IgD-negative memory B cell (primary cell): ENCODE measurements at regions not wholly inside any gene's neighbourhood (a gene's known extent, or its start where the extent isn't known, plus 50 kb on each side); places are given as distances from the start of the nearest gene placed in this dataset.

Experiments
- H3K27ac Mint-ChIP-seq, 3 donors: one replicate each; pipeline ENCODE4 v1.8.0; 2020 to 2022; ENCODE audit warnings: mild to moderate bottlenecking in 3 of 3, mixed read lengths in 3 of 3, moderate library complexity in 1 of 3
- H3K27me3 Mint-ChIP-seq: one replicate; pipeline ENCODE4 v1.8.0; 2021; ENCODE audit warnings: mixed read lengths
- H3K36me3 Mint-ChIP-seq: one replicate; pipeline ENCODE4 v1.8.0; 2020; ENCODE audit warnings: mild to moderate bottlenecking, mixed read lengths
- H3K4me1 Mint-ChIP-seq, 3 donors: one replicate each; pipeline ENCODE4 v1.8.0; 2020 to 2022; ENCODE audit warnings: mixed read lengths in 3 of 3, mild to moderate bottlenecking in 1 of 3
- H3K4me3 Mint-ChIP-seq, 4 donors: one replicate each; pipeline ENCODE4 v1.8.0; 2020 to 2022; ENCODE audit warnings: mild to moderate bottlenecking in 4 of 4, mixed read lengths in 4 of 4, moderate library complexity in 3 of 4
- H3K9me3 Mint-ChIP-seq, 3 donors: one replicate each; pipeline ENCODE4 v1.8.0; 2020 to 2021; ENCODE audit warnings: mixed read lengths in 3 of 3, mild to moderate bottlenecking in 1 of 3

DNA sequence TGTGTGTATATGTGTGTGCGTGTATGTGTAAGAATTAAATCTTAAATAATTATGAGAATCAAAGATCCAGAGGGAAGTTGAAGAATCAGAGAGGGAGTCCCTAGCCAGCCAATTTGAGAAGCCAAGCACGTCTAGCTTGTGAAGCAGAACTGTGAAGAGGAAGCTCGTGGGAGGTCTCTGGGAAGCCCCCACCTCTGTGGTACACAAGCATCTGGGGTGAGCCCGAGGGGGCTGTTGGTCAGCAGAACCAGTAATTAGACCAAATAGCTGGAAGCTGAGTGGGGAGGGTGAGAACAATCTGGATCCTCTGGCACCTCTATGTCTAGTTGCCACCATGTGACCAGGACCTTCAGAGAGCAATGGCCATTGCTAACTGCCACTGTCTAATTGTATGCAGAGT is 162.7 kb upstream of the ADRA1D start:
- Mint-ChIP-seq H3K27me3 (peaks cover 8% of the 10 kb centered on the region), H3K4me1 (no peaks in the 10 kb centered on the region), H3K36me3 (no peaks in the 10 kb centered on the region), H3K9me3 (no peaks in the 10 kb centered on the region), H3K4me3 (no peak overlapping the region), H3K27ac (no peak overlapping the region)

GRCh38 chr20:4406627-4407026 is 157.5 kb upstream of the ADRA1D start:
- H3K27ac Mint-ChIP-seq = no peak overlapping the region
- H3K36me3 Mint-ChIP-seq = no peaks in the 10 kb centered on the region
- peaks cover 0 to 1% (median 0%) of the 10 kb centered on the region in 3 donors for H3K9me3 Mint-ChIP-seq
- no peak overlapping the region for H3K4me3 Mint-ChIP-seq
- H3K27me3 Mint-ChIP-seq = peaks cover 3% of the 10 kb centered on the region
- no peaks in the 10 kb centered on the region for H3K4me1 Mint-ChIP-seq

DNA sequence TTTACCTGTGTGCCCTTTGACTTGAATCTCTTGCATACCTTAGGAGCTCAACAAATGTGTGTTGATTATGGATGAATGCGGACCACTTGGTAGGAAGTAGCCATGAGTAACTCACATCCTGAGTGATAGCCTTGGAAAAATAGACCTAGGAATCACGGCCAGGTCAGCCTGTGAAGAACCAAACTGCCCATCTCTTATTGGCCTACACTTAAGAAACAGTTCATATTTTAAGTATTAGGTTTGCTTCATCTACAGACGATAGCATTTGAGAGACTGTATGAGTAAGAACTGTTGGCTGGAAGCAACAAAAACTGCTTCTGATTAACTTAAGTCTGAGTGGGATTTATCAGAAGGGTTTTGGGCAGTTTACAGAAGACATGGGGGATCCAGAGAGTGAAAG is 152.5 kb upstream of the ADRA1D start:
- peaks cover 3% of the 10 kb centered on the region for H3K27me3 Mint-ChIP-seq

GRCh38 chr20:4384961-4385360 is 135.9 kb upstream of the ADRA1D start:
- Mint-ChIP-seq H3K4me3 (no peak overlapping the region), H3K27me3 (peaks cover 10% of the 10 kb centered on the region)

More for the DNA sequence above, 152.5 kb upstream of the ADRA1D start:
- Mint-ChIP-seq H3K4me3 (no peak overlapping the region), H3K9me3 (peaks cover 1 to 16% (median 3%) of the 10 kb centered on the region in 3 donors), H3K4me1 (no peaks in the 10 kb centered on the region), H3K36me3 (no peaks in the 10 kb centered on the region), H3K27ac (no peak overlapping the region)

DNA sequence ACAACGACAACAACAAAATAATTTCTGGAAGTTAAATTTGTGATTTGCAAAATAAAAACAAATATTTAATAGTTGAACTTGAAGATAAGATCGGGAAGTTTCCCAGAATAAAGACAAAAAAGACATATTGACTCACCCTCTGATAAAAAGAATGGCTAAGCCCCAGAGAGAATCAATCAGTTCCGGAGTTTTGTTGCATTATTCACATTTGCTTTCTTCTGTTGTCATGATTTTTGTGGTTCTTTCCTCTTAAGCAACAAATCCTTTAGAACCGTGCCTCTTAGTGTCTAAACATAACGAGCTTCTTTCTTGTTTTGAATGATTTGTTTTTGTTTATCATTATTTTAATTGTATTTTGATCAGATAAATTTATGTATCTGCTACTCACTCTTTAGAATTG is 134.9 kb upstream of the ADRA1D start:
- Mint-ChIP-seq H3K27me3 (peaks cover 12% of the 10 kb centered on the region), H3K27ac (no peak overlapping the region), H3K36me3 (peaks cover 3% of the 10 kb centered on the region), H3K4me3 (no peak overlapping the region), H3K4me1 (no peaks in the 10 kb centered on the region), H3K9me3 (peaks cover 0 to 4% (median 1%) of the 10 kb centered on the region in 3 donors)

More at GRCh38 chr20:4384961-4385360, 135.9 kb upstream of the ADRA1D start:
- Mint-ChIP-seq H3K4me1 (no peaks in the 10 kb centered on the region), H3K9me3 (peaks cover 0 to 4% (median 1%) of the 10 kb centered on the region in 3 donors), H3K36me3 (peaks cover 3% of the 10 kb centered on the region), H3K27ac (no peak overlapping the region)

DNA sequence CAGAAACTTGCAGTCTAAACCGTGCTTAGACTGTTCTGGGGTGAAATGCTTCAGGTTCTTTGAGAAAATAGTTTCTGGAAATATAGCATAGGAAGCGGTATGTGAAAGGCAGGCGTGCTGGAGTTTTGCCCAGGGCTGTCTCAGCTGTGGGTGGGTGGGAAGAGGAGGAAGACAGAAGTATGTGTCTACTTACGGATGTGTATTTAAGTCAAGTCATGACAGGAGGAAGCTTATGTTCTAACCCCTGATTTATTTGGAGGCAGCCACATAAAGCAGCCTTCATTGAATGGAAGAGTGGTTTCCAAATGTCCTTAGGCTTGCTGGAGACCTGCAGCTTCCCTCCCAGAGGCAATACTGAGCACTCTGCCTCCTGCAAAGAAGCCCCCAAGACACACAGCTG is 126.8 kb upstream of the ADRA1D start:
- Mint-ChIP-seq H3K27me3 (peaks cover 3% of the 10 kb centered on the region), H3K4me3 (no peak overlapping the region), H3K36me3 (no peaks in the 10 kb centered on the region), H3K4me1 (no peaks in the 10 kb centered on the region), H3K27ac (no peak overlapping the region), H3K9me3 (peaks cover 0 to 4% (median 0%) of the 10 kb centered on the region in 3 donors)

GRCh38 chr20:4373454-4373853 is 124.4 kb upstream of the ADRA1D start:
- Mint-ChIP-seq H3K36me3 (no peaks in the 10 kb centered on the region), H3K27ac (no peak overlapping the region), H3K4me3 (no peak overlapping the region), H3K27me3 (no peaks in the 10 kb centered on the region), H3K4me1 (peaks cover 0 to 6% (median 1%) of the 10 kb centered on the region in 3 donors), H3K9me3 (peaks cover 0 to 4% (median 0%) of the 10 kb centered on the region in 3 donors)

GRCh38 chr20:4371623-4372251 is 122.7 kb upstream of the ADRA1D start:
- Mint-ChIP-seq H3K4me1 (peaks cover 0 to 6% (median 1%) of the 10 kb centered on the region in 3 donors), H3K27ac (peak overlapping the region in 1 of 3 donors; percentile 4), H3K36me3 (no peaks in the 10 kb centered on the region), H3K4me3 (no peak overlapping the region), H3K27me3 (no peaks in the 10 kb centered on the region), H3K9me3 (peaks cover 0 to 4% (median 0%) of the 10 kb centered on the region in 3 donors)

DNA sequence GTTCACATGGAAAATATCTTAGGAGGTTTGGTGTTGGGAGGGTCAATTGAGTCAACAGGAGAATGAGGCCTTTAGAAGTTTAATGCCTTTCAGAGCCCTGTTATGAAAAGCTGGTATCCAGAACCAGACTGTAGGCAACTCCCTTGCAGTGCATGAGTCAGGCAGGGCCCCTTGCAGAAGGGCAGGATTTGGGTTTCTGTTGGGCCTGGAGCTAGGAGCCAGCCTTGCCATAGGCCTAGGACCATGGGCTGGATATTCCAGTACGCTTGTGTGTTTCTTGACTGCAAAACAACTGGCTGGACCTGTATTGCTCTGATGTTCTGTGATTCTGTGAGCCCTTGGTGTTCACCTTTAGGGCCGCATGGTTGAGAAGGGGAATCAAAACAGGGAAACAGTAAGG is 121.8 kb upstream of the ADRA1D start:
- Mint-ChIP-seq H3K27me3 (no peaks in the 10 kb centered on the region), H3K4me1 (peaks cover 0 to 6% (median 1%) of the 10 kb centered on the region in 3 donors), H3K36me3 (no peaks in the 10 kb centered on the region), H3K4me3 (no peak overlapping the region), H3K9me3 (peaks cover 0 to 4% (median 0%) of the 10 kb centered on the region in 3 donors), H3K27ac (no peak overlapping the region)

DNA sequence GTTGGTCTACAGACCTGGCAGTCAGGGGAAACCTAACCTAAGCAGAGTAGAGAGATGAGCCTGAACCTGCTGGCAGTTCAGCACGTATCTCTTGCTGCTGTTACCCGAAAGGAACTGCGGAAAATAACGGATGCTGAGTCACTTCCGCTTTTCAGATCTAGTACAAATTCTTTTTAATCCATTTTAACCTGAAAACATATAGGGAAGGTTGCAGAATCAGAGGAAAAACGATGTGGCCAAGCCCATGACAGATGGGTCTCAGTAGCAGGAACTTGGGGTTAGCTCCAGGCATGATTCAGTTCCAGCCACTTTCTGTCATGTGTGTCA is 120.7 kb upstream of the ADRA1D start:
- peaks cover 0 to 4% (median 0%) of the 10 kb centered on the region in 3 donors for H3K9me3 Mint-ChIP-seq
- H3K27ac Mint-ChIP-seq = no peak overlapping the region
- H3K27me3 Mint-ChIP-seq = no peaks in the 10 kb centered on the region
- H3K36me3 Mint-ChIP-seq = no peaks in the 10 kb centered on the region
- H3K4me1 Mint-ChIP-seq = peaks cover 0 to 6% (median 1%) of the 10 kb centered on the region in 3 donors
- H3K4me3 Mint-ChIP-seq = no peak overlapping the region

DNA sequence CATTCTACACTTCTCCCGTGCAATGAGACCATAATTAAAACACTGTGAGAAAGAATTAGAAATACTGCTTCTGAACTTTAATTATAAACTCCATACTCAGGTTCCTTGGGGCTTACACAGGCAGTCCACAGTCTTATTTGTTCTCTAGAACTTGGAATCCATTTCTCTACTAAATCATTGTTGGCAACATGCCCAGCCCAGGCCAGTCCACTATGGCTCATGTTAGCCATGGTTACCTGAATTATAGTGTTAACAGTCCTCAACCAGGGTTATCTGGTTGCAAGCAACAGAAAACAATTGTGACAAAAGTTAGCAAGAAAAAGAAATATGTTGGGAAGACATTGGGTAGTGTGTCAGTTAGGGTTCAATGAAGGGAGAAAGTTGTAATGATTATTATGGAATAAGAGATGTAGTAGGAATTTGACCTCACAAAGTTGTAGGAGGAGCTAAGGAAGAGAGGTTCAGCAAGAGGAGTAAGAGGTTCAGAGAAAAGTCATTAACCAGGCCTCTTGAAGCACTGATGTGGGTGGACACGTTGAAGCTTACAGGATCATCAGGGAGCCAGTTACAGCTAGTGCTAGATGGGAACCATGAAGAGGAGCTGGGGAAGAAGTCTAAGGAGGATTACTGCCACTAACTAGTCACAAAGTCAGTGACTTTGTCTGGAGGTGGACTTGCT is 120.2 kb upstream of the ADRA1D start:
- Mint-ChIP-seq H3K9me3 (peaks cover 0 to 4% (median 0%) of the 10 kb centered on the region in 3 donors), H3K4me3 (no peak overlapping the region), H3K27ac (no peak overlapping the region), H3K4me1 (peaks cover 0 to 6% (median 1%) of the 10 kb centered on the region in 3 donors), H3K36me3 (no peaks in the 10 kb centered on the region), H3K27me3 (no peaks in the 10 kb centered on the region)

- H3K27ac Mint-ChIP-seq = no peak overlapping the region
- no peaks in the 10 kb centered on the region for H3K27me3 Mint-ChIP-seq
- peaks cover 0 to 2% (median 0%) of the 10 kb centered on the region in 3 donors for H3K9me3 Mint-ChIP-seq
- H3K4me3 Mint-ChIP-seq = no peak overlapping the region
- peaks cover 0 to 6% (median 1%) of the 10 kb centered on the region in 3 donors for H3K4me1 Mint-ChIP-seq
- no peaks in the 10 kb centered on the region for H3K36me3 Mint-ChIP-seq
Observed at GRCh38 chr20:4366076-4366475, 117.0 kb upstream of the ADRA1D start.

DNA sequence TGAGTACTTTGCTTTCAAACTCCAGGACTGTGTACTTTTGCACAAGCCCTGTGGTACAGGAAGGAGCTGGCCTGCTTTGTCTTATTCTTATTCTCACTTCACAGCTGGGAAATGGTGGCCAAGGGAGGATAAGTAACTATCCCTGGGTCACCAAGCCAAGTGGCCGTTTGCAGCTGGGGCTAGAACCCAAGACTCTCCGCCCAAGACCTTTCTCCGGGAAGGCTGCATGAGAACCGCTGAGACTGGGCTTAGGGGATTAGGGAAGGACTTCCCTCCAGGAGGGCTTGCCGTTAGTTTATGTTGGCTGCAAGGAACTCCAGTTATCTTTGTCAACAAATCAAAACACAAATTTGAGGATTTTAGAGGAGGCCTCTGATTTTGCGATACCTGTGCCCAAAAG is 109.5 kb upstream of the ADRA1D start:
- peaks cover 3% of the 10 kb centered on the region for H3K27me3 Mint-ChIP-seq
- peaks cover 1% of the 10 kb centered on the region for H3K36me3 Mint-ChIP-seq
- H3K4me3 Mint-ChIP-seq = no peak overlapping the region
- H3K4me1 Mint-ChIP-seq = no peaks in the 10 kb centered on the region
- H3K27ac Mint-ChIP-seq = no peak overlapping the region
- peaks cover 0 to 11% (median 4%) of the 10 kb centered on the region in 3 donors for H3K9me3 Mint-ChIP-seq

DNA sequence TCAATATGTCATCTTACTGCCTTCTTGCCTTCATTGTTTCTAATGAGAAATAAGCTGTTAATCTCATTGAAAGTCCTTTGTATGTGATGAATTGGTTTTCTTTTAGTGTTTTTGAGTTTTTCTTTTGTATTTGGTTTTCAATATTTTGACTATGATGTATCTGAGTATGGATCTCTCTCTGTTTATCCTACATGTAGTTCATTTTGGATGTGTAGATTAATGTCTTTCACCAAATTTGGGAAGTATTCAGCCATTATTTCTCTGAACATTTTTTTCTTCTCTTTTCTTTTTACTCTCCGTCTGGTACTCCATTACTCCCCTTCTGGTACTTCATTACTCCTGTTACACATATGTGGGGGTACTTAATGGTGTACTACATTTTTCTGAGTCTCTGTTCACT is 103.3 kb upstream of the ADRA1D start:
- H3K27ac Mint-ChIP-seq = no peak overlapping the region
- H3K9me3 Mint-ChIP-seq = peaks cover 0 to 22% (median 9%) of the 10 kb centered on the region in 3 donors
- peaks cover 1% of the 10 kb centered on the region for H3K27me3 Mint-ChIP-seq
- H3K36me3 Mint-ChIP-seq = no peaks in the 10 kb centered on the region
- H3K4me1 Mint-ChIP-seq = no peaks in the 10 kb centered on the region
- H3K4me3 Mint-ChIP-seq = no peak overlapping the region

DNA sequence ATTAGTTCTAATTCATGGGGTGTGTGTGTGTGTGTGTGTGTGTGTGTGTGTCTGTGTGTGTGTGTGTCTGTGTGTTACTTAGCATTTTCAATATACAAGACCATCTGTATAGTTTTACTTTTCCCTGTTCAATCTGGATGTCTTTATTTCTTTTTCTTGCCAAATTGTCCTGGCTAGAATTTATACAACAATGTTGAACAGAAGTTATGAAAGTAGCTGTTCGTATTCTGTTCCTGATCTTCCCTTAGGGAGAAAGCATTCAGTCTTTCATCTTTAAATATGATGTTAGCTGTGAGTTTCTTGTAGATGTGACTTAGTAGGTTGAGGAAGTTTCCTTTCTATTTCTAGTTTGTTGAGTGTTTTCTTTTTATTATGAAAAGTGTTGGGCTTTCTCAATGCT is 101.0 kb upstream of the ADRA1D start:
- Mint-ChIP-seq H3K36me3 (no peaks in the 10 kb centered on the region), H3K4me1 (no peaks in the 10 kb centered on the region), H3K9me3 (peaks cover 0 to 17% (median 14%) of the 10 kb centered on the region in 3 donors), H3K27me3 (no peaks in the 10 kb centered on the region), H3K4me3 (no peak overlapping the region), H3K27ac (no peak overlapping the region)

GRCh38 chr20:4344670-4345069 is 95.6 kb upstream of the ADRA1D start:
- Mint-ChIP-seq H3K4me3 (no peak overlapping the region), H3K9me3 (peaks cover 0 to 6% (median 0%) of the 10 kb centered on the region in 3 donors), H3K4me1 (no peaks in the 10 kb centered on the region), H3K27me3 (no peaks in the 10 kb centered on the region), H3K27ac (no peak overlapping the region), H3K36me3 (no peaks in the 10 kb centered on the region)
